ENCODE measurements at regions not wholly inside any gene's neighbourhood (a gene's known extent, or its start where the extent isn't known, plus 50 kb on each side); places are given as distances from the start of the nearest gene placed in this dataset.

DNA sequence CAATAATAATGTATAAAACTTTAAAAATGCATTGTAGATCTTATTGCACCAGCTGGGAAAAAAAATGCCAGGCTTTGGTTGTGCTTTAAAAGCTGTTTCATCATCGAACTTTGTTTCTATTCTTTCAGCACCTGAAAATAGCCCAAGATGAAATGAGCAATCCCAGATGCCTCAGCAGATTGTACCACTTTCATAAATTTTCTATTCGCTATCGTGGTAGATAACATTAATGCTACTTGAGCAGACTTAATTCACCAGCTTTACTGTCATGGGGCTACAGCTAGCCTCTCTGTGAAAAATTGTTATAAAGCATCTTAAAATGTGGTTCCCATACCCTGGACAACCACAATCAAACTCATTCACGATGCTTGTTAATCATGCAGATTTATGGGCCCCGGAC, 599.6 kb upstream of the HS3ST1 start:
- TF ChIP-seq ZNF785 (tag by site-specific recombination; IDR thresholded peaks at IDR 0.05), result no peak
- TF ChIP-seq, protein P1, sequence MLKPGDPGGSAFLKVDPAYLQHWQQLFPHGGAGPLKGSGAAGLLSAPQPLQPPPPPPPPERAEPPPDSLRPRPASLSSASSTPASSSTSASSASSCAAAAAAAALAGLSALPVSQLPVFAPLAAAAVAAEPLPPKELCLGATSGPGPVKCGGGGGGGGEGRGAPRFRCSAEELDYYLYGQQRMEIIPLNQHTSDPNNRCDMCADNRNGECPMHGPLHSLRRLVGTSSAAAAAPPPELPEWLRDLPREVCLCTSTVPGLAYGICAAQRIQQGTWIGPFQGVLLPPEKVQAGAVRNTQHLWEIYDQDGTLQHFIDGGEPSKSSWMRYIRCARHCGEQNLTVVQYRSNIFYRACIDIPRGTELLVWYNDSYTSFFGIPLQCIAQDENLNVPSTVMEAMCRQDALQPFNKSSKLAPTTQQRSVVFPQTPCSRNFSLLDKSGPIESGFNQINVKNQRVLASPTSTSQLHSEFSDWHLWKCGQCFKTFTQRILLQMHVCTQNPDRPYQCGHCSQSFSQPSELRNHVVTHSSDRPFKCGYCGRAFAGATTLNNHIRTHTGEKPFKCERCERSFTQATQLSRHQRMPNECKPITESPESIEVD (tag by site-specific recombination; IDR thresholded peaks at IDR 0.05), result no peak
- no peak for TF ChIP-seq ZNF121 (tag by site-specific recombination; IDR thresholded peaks at IDR 0.05)
- TF ChIP-seq, protein P2, sequence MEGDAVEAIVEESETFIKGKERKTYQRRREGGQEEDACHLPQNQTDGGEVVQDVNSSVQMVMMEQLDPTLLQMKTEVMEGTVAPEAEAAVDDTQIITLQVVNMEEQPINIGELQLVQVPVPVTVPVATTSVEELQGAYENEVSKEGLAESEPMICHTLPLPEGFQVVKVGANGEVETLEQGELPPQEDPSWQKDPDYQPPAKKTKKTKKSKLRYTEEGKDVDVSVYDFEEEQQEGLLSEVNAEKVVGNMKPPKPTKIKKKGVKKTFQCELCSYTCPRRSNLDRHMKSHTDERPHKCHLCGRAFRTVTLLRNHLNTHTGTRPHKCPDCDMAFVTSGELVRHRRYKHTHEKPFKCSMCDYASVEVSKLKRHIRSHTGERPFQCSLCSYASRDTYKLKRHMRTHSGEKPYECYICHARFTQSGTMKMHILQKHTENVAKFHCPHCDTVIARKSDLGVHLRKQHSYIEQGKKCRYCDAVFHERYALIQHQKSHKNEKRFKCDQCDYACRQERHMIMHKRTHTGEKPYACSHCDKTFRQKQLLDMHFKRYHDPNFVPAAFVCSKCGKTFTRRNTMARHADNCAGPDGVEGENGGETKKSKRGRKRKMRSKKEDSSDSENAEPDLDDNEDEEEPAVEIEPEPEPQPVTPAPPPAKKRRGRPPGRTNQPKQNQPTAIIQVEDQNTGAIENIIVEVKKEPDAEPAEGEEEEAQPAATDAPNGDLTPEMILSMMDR (tag by site-specific recombination; IDR thresholded peaks at IDR 0.05), result no peak
- TF ChIP-seq ZNF266 (tag by site-specific recombination; IDR thresholded peaks at IDR 0.05; ENCODE audit: low read depth), result no peak
